ENCODE measurements at regions not wholly inside any gene's neighbourhood (a gene's known extent, or its start where the extent isn't known, plus 50 kb on each side); places are given as distances from the start of the nearest gene placed in this dataset.

DNA sequence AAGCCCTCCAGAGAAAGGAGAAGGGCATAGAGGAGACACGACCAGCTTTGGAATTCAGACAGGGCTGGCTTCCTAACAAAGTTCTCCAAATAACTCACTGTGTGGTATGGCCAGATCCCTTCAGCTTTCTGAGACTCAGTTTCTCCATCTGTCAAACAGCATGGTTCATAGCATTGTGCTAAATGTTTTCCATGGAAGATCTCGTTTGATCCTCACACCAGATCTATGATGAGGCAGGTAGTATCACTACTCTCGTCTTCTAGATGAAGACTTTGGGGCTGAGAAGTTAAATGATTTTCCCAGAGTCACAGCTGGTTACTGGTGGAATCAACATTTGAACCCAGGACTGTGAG, 507.3 kb downstream of the HAPSTR1 start:
- TF ChIP-seq POLR2A (IDR thresholded peaks at IDR 0.05) (no peak), CTCF (IDR thresholded peaks at IDR 0.05) (no peak)
